Skeletal muscle cell (primary cell): ENCODE measurements at regions not wholly inside any gene's neighbourhood (a gene's known extent, or its start where the extent isn't known, plus 50 kb on each side); places are given as distances from the start of the nearest gene placed in this dataset.
"Not testable (repeated sequence)": the region's sequence is repeated elsewhere in the genome, so short reads cannot be mapped to it uniquely, and the experiment has no call there.

Experiments
- DNase-seq: peaks from one replicate; pipeline ENCODE4 v3.0.0-alpha.2; 2010; ENCODE audit warnings: low read depth
- H3K4me3 ChIP-seq: 2 replicates; pipeline ENCODE4 v1.5.1; 2011; ENCODE audit warnings: low read depth, mild to moderate bottlenecking, control low read depth, low read length, moderate library complexity

- no peak overlapping the region for H3K4me3 ChIP-seq
- DNase-seq, result no peak
Observed at GRCh38 chr15:77867266-77868047, 210.1 kb downstream of the TBC1D2B start.

GRCh38 chr15:77866596-77867125 is 210.8 kb downstream of the TBC1D2B start:
- H3K4me3 ChIP-seq, result no peak overlapping the region
- DNase-seq, result no peak

GRCh38 chr15:77866186-77866585 is 211.3 kb downstream of the TBC1D2B start:
- no peak overlapping the region for H3K4me3 ChIP-seq
- DNase-seq, result no peak

- no peak for DNase-seq
Observed at GRCh38 chr15:77865701-77866100, 211.8 kb downstream of the TBC1D2B start.

GRCh38 chr15:77865106-77865610 is 212.4 kb downstream of the TBC1D2B start:
- H3K4me3 ChIP-seq, result no peak overlapping the region
- DNase-seq, result no peak

More at GRCh38 chr15:77865701-77866100, 211.8 kb downstream of the TBC1D2B start:
- H3K4me3 ChIP-seq, result no peak overlapping the region

GRCh38 chr15:77864211-77865105 is 213.1 kb downstream of the TBC1D2B start:
- no peak for DNase-seq
- H3K4me3 ChIP-seq, result no peak overlapping the region

GRCh38 chr15:77863491-77864105 is 213.9 kb downstream of the TBC1D2B start:
- no peak overlapping the region for H3K4me3 ChIP-seq
- DNase-seq, result no peak

- H3K4me3 ChIP-seq, result no peak overlapping the region
- DNase-seq, result no peak
Observed at GRCh38 chr15:77862651-77863104, 214.8 kb downstream of the TBC1D2B start.

DNA sequence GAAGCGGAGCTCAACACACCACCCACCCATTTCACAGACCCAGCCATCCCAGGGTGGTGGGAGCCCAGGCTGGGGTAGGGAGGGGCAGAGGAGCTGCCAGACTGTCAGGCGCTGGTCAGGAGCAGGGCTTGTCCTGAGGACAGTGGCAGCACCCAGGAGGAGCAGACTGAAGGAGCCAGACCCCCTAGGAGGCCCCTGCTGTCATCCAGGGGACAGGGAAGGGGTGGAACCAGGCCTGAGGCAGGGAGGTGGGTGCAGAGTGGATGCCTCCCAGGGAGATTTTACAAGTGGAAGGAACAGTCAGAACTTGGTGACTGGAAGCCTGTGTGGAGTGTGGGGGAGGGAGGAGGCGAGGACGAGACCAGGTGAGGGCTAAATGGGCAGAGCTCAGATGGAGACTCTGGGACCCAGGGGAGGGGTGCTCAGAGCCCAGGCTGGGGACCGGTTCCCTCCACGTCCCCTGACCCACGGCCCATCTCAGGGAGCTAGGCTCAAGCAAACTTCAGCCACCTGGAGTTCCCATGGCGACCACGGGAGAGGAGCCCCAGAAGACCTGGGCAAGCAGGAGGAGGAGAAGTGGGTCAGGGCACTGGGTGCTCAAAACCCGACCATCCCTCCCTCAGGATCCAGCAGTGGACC is 215.4 kb downstream of the TBC1D2B start:
- not testable (repeated sequence) for H3K4me3 ChIP-seq, DNase-seq

DNA sequence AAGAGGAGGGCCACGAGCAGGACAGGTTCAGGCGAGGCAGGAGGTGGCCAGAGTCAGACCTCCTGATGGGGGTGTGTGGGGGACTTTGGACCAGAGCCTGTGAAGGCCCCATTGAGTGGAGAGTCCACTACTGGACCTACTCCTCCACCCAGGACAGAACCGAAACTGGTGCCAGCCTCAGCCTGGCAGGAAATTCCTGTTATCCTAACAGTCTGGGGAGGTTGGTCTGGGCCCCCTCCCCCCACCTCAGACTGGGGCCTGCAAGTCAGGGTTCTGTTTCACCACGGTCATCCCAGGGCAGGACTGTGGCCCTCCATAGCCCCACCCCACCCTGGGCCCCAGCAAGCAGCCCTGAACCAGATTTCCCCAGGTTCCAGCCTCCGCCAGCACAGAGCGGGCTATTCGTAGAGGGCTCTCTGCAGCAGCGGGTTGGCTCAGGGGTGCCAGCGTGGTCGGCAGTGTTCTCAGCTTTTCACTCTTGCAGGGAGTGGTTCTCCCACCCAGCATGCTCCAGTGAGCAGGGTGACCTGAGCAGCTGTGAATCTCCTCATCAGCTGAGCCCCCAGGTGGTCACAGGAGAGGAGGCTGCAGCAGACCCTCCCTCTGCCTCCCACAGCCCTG is 217.3 kb downstream of the TBC1D2B start:
- no peak for DNase-seq
- no peak overlapping the region for H3K4me3 ChIP-seq

GRCh38 chr15:77859491-77860060 is 217.9 kb downstream of the TBC1D2B start:
- no peak overlapping the region for H3K4me3 ChIP-seq
- no peak for DNase-seq

GRCh38 chr15:77858792-77859490 is 218.6 kb downstream of the TBC1D2B start:
- no peak overlapping the region for H3K4me3 ChIP-seq
- no peak for DNase-seq

GRCh38 chr15:77857419-77857818 is 220.1 kb downstream of the TBC1D2B start:
- no peak overlapping the region for H3K4me3 ChIP-seq
- DNase-seq, result no peak

- no peak for DNase-seq
- no peak overlapping the region for H3K4me3 ChIP-seq
Observed at GRCh38 chr15:77856705-77857346, 220.7 kb downstream of the TBC1D2B start.

DNA sequence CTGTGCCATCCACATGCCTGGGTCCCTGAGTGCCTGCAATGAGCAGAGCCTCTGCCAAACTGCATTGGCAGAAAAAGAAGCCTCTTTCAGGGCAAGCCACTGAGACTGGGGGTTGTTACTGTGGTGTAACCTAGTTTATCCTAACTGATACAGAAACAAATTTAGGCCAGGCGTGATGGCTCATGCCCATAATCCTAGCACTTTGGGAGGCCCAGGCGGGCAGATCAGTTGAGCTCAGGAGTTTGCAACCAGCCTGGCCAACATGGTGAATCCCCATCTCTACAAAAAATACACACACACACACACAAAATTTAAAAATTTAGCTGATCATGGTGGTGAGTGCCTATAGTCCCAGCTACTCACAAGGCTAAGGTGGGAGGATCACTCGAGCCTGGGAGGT is 221.6 kb downstream of the TBC1D2B start:
- no peak overlapping the region for H3K4me3 ChIP-seq
- no peak for DNase-seq

GRCh38 chr15:77854980-77855379 is 222.3 kb upstream of the LINGO1 start:
- no peak for DNase-seq
- no peak overlapping the region for H3K4me3 ChIP-seq

GRCh38 chr15:77853910-77854309 is 221.2 kb upstream of the LINGO1 start:
- DNase-seq, result no peak
- H3K4me3 ChIP-seq, result no peak overlapping the region

DNA sequence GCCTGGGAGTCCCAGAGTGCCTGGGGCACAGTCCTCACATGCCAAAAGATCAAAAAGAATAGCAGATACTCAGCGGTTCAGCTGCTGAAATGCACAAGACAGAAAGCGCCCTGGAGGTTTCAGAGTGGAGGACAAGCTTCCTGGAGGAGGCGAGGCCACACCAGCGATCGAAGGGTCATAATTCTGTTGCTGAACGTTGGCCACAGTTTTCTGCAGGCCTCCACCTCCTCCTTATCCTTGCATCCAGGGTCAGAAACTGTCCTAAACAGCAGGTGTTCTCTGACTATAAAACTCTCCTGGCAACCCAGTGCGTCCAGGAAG is 220.3 kb upstream of the LINGO1 start:
- DNase-seq, result no peak
- no peak overlapping the region for H3K4me3 ChIP-seq
